NCI-H460 (cell line): ENCODE measurements at regions not wholly inside any gene's neighbourhood (a gene's known extent, or its start where the extent isn't known, plus 50 kb on each side); places are given as distances from the start of the nearest gene placed in this dataset.
A peak's percentile ranks its signal among the peaks of the same experiment; 100 is the strongest.

ENCODE experiments used
- DNase-seq: peaks from one replicate; pipeline ENCODE4 v3.0.0-alpha.2; 2016; ENCODE audit warnings: low read depth; ENCODE audit errors: extremely low read depth

GRCh38 chr5:114018186-114018585 lies 343.7 kb upstream of the KCNN2 start:
- DNase-seq: no peak

GRCh38 chr5:114038756-114039155 lies 323.1 kb upstream of the KCNN2 start:
- DNase-seq: no peak

- no peak for DNase-seq
Observed at GRCh38 chr5:114050087-114050486, 311.8 kb upstream of the KCNN2 start.

- DNase-seq: no peak
Observed at GRCh38 chr5:114053372-114053771, 308.5 kb upstream of the KCNN2 start.

- no peak for DNase-seq
Observed at GRCh38 chr5:114054594-114054993, 307.3 kb upstream of the KCNN2 start.

- no peak for DNase-seq
Observed at GRCh38 chr5:114055318-114056184, 306.3 kb upstream of the KCNN2 start.

- no peak for DNase-seq
Observed at GRCh38 chr5:114056185-114056538, 305.7 kb upstream of the KCNN2 start.

- no peak for DNase-seq
Observed at GRCh38 chr5:114060866-114061265, 301.0 kb upstream of the KCNN2 start.

- no peak for DNase-seq
Observed at GRCh38 chr5:114062932-114063867, 298.7 kb upstream of the KCNN2 start.

GRCh38 chr5:114065912-114066311 lies 296.0 kb upstream of the KCNN2 start:
- DNase-seq: no peak

- no peak for DNase-seq
Observed at GRCh38 chr5:114070093-114070722, 291.7 kb upstream of the KCNN2 start.

GRCh38 chr5:114089259-114089658 lies 272.6 kb upstream of the KCNN2 start:
- no peak for DNase-seq

GRCh38 chr5:114097570-114097969 lies 264.3 kb upstream of the KCNN2 start:
- DNase-seq: no peak

GRCh38 chr5:114099161-114099560 lies 262.7 kb upstream of the KCNN2 start:
- DNase-seq: no peak

- DNase-seq: peak; percentile 23
Observed at GRCh38 chr5:114101153-114101552, 260.7 kb upstream of the KCNN2 start.

GRCh38 chr5:114113604-114114003 lies 248.3 kb upstream of the KCNN2 start:
- DNase-seq: no peak

- no peak for DNase-seq
Observed at GRCh38 chr5:114116981-114117380, 244.9 kb upstream of the KCNN2 start.

GRCh38 chr5:114118511-114118910 lies 243.4 kb upstream of the KCNN2 start:
- no peak for DNase-seq

- DNase-seq: no peak
Observed at GRCh38 chr5:114120166-114120565, 241.7 kb upstream of the KCNN2 start.

GRCh38 chr5:114122852-114123251 lies 239.0 kb upstream of the KCNN2 start:
- DNase-seq: no peak

- DNase-seq: no peak
Observed at GRCh38 chr5:114123654-114124053, 238.2 kb upstream of the KCNN2 start.
